ENCODE measurements at regions not wholly inside any gene's neighbourhood (a gene's known extent, or its start where the extent isn't known, plus 50 kb on each side); places are given as distances from the start of the nearest gene placed in this dataset.

DNA sequence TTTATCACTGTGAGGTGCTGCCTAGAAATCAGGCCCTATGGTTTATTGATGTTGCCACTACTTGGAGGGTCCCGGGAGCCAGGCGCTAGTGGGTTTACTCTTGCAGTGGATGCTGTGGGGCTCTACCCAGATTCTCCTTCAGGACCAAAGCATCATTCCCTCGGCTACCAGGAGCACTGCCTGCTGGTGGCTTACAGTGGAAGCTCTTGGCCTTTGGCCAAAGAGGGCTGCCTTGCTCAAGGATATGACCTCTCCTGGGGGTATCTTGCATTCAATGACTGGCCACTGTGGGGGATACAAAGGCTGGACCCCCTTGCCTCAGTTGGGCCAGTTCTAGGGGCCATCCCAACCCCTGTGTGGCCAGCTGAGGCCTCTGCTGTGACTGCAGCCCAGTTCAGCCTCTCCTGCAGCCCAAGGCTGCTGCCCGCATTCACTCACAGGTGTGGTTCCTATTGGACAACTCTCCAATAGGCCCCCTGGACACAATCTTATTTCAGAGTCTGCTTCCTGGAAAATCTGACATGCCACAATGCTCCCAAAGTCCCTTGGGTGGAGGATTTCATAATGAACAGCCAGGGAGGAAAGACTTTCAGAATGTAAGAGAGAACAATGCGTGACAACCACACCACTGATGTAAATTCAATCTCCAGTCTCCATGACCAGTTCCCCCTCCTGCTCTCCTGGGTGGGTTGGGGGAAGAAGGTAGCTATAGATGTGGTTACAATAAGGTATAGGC lies 196.3 kb downstream of the SNX10 start:
- DNase-seq (no peak), ATAC-seq (no peak)
- Histone ChIP-seq H3K27me3 (peaks cover 0 to 17% (median 0%) of the 10 kb centered on the region in 7 donors), H3K4me3 (no peak overlapping the region), H3K27ac (no peak overlapping the region), H3K36me3 (no peaks in the 10 kb centered on the region), H3K4me1 (no peaks in the 10 kb centered on the region), H3K9me3 (peaks cover 0 to 1% (median 0%) of the 10 kb centered on the region in 11 donors)
- 77 to 89% methylated on average over 5 of the region's 5 CpGs for WGBS, 2 donors
- intact Hi-C loops (cut with DNase I): no loop called here
- TF ChIP-seq, protein P1, sequence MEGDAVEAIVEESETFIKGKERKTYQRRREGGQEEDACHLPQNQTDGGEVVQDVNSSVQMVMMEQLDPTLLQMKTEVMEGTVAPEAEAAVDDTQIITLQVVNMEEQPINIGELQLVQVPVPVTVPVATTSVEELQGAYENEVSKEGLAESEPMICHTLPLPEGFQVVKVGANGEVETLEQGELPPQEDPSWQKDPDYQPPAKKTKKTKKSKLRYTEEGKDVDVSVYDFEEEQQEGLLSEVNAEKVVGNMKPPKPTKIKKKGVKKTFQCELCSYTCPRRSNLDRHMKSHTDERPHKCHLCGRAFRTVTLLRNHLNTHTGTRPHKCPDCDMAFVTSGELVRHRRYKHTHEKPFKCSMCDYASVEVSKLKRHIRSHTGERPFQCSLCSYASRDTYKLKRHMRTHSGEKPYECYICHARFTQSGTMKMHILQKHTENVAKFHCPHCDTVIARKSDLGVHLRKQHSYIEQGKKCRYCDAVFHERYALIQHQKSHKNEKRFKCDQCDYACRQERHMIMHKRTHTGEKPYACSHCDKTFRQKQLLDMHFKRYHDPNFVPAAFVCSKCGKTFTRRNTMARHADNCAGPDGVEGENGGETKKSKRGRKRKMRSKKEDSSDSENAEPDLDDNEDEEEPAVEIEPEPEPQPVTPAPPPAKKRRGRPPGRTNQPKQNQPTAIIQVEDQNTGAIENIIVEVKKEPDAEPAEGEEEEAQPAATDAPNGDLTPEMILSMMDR (IDR thresholded peaks at IDR 0.05): no peak

DNA sequence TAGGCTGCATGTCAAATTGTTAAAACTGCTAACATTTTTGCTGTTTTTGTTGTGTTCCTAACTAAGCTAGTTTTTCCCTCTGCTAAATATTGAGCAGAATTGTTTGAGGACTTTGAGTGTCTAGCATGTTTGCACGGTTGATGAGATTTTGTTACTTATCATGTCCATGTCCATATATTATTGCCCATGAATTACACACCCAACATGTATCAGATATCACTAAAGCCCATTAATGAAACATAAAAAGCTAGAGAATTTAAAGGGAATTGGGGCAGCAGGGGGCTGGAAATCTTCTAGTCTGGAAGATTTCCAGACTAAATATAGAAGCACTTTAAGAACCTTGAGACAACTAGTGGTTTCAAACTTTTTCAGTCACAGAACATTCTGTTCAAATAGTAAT lies 197.7 kb downstream of the SNX10 start:
- intact Hi-C loops (cut with DNase I): no loop called here
- TF ChIP-seq, protein P1 (IDR thresholded peaks at IDR 0.05): no peak
- H3K4me1 ChIP-seq: no peaks in the 10 kb centered on the region
- 86 to 91% methylated on average over 1 of the region's 1 CpG for WGBS, 2 donors
- no peaks in the 10 kb centered on the region for H3K9me3 ChIP-seq
- no peaks in the 10 kb centered on the region for H3K36me3 ChIP-seq
- DNase-seq: no peak
- no peak overlapping the region for H3K27ac ChIP-seq
- H3K27me3 ChIP-seq: peaks cover 0 to 22% (median 0%) of the 10 kb centered on the region in 7 donors
- no peak for ATAC-seq
- H3K4me3 ChIP-seq: no peak overlapping the region

DNA sequence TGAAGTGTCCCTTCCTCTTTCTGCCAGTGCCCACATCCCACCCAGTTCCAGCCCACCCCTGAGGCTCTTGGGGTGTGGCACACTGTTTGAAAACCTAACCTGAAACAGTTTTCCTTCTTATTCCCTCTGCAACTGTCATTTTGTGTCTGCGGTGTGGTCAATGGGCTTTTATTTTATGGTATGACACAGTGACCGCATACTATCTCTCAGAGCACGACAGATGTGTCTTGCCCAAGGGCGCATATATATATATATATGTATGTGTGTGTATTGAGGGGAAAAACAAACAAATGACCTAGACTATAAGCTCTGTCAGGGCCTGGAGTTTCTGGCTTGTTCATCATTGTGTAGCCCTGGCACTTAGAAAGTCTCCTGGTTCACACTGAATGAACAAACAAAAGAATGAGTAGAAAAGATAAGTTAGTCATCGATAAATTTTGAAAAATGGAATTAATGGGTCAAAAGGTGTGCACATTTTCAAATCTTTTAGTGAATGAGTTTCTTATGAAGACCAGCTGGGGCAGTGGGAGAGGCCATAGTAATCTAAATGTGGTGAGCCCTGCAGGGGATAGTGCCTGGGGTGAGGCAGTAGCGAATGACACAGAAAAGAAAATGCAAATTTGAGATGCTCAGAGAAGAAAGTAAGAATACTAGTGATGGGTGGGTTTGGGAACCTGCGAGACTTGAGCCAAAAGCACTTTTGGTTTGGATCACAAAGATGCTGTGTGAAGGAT lies 198.4 kb downstream of the SNX10 start:
- intact Hi-C loops (cut with DNase I): no loop called here
- WGBS, 2 donors: 91% methylated on average over 7 of the region's 7 CpGs
- ATAC-seq (no peak), DNase-seq (no peak)
- Histone ChIP-seq H3K9me3 (no peaks in the 10 kb centered on the region), H3K4me3 (no peak overlapping the region), H3K4me1 (no peaks in the 10 kb centered on the region), H3K27me3 (peaks cover 0 to 22% (median 0%) of the 10 kb centered on the region in 7 donors), H3K36me3 (no peaks in the 10 kb centered on the region), H3K27ac (no peak overlapping the region)
- TF ChIP-seq, protein P1 (IDR thresholded peaks at IDR 0.05): no peak

DNA sequence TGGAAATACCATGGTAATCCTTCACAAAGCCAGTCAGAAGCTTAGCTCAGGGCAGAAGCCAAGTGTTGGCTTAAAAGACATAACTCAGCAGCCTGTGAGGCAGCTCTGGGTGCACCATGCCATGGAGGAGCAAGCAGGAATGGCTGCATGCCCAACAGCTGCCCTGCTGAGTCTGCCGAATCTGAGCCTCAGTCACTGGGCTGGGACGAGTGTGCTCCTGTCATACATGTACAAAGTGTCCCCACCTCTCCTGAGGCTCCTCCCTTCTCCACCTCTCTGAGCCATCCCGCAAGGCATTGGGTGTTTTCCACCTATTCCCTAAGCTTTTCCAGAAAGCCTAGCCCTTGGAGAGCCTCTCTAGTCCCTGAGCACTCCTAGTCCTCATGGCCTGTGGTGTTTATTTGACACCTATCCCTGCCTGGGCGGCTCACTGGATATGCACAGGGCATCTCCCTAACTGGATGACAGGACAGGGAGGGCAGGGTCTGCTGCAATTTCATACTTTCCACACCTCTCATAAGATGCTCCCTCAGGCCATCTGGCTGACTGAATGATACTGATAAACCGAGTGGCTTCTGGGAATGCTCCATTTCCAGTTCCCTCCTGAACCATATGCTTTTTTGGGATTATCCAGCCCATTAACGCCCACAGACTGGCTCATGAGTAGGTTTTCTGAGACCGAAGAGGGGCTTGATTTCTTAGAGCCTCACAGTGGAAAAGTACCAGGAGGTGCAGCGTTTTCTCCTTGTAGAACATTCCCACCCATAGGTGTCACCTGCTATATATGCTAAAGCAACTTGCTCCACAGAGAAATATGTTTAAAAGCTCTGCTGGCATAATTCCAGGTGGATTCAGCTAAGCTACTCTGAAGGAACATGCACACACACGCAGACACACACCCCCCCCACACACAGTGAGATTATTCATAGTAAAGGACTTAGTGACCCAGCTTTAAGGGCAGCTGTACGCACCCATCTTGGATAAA lies 199.3 kb downstream of the SNX10 start:
- Histone ChIP-seq H3K4me1 (no peaks in the 10 kb centered on the region), H3K4me3 (no peak overlapping the region), H3K36me3 (no peaks in the 10 kb centered on the region), H3K27ac (no peak overlapping the region), H3K27me3 (peaks cover 0 to 22% (median 0%) of the 10 kb centered on the region in 7 donors), H3K9me3 (no peaks in the 10 kb centered on the region)
- no peak for DNase-seq
- intact Hi-C loops (cut with DNase I): no loop called here
- 64 to 68% methylated on average over 10 of the region's 10 CpGs for WGBS, 2 donors
- TF ChIP-seq, protein P1 (IDR thresholded peaks at IDR 0.05): no peak
- ATAC-seq: no peak

Data from heart right ventricle (tissue), 16 donors.